ENCODE measurements at regions not wholly inside any gene's neighbourhood (a gene's known extent, or its start where the extent isn't known, plus 50 kb on each side); places are given as distances from the start of the nearest gene placed in this dataset.

DNA sequence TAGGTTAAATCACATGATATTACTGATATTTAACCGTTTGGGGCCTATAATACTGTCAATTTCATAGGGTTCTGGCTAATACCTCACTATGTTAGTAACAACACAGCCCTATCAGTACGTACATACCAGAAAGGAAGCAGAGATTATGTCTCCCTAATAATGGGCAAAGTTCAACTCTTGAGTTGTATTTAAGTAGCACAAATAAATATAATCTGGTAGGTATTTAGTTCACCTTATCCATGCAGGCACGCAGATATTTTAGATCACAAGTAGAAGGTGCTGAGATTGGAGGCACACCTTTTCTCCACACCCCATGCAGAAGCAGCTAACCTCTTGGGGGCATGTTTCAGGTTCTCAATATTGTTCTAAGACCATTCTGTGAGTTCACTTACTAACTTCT is 118.9 kb downstream of the IRS1 start:
- no peak for DNase-seq

DNA sequence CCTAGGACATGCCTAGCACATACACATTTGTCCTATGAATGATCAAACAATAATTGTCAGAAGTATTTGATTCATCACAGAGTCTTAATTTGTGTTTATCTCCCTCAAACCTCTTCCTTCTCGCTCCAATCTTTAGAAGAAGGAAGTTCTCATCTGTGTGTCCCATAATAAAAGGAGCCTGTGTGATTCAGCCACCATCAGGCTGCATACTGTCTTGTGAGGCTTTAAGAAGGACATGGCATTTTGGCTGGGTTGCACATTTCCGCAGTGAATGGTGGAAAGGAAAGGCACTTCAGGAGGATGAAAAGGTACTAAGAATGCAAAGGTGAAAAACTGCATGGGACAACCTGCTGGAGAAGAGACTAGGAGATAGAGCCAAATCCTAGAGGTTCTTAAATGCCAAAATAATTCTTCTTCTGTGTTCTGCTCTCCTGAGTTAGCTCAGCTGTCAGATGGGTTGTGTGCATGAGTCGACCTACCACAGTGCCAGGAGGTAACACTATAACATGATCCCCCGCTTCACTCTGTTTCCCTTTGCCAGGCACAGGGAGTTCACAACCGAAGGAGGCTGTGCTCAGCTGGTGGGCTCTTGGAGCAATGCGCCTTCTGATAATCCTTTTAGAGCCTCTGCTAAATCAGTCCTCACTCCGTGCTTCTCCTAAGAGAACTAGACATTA is 120.1 kb downstream of the IRS1 start:
- no peak for DNase-seq

DNA sequence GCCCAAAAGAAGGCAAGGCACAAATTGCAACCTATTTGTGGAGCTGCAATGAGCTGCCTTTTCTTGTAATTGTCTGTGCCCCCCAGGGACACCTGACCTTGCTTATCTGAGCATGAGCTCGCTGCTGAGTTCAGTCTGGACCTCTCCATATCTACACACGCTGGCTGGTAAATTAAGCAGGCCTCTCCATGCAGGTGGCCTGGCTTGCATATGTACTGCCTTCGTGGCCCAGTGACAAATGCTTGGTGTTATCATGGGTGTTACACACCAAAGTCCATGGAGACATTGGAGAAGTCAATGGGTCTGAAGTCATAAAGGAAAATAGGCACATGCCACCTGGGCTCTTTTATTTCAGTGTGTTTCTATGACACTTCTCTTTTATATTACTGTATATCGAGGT is 121.2 kb downstream of the IRS1 start:
- DNase-seq: no peak

DNA sequence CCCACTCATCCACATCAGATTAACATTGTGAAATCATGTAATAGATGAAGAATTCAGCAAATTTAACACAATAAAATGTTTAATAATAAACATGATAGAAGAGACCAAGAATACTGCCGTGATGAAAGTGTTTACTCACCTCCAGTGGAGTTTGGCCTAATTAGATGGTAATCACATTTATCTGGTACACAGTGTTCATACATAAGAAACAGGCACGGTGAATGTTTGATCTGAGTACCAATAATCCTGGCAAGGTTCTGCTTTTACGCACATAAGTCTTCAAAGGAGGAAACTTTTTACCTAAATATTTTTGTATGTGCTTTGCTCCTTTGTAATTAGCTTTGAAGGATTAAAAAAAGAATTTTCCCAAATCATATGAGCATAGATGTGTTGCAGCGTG is 122.5 kb downstream of the IRS1 start:
- no peak for DNase-seq

DNA sequence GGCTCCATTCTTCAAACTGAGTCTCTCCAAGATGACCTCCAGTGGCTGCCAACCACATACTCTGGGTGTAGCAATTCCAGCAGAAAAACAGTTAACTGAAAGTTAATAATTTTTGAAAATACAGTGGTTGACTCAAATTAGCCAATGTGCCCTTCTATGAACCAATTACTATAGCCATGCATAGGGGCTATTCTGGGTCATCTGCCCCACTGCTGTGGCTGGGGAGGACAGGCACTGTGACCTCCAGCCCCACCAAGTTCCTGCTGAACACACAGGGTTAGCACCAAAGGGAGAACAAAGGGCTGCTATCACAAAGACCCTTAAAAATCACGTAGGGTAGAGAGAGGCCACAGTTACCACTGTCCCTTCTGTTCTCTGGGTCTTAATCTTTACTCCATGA is 123.0 kb downstream of the IRS1 start:
- no peak for DNase-seq

DNA sequence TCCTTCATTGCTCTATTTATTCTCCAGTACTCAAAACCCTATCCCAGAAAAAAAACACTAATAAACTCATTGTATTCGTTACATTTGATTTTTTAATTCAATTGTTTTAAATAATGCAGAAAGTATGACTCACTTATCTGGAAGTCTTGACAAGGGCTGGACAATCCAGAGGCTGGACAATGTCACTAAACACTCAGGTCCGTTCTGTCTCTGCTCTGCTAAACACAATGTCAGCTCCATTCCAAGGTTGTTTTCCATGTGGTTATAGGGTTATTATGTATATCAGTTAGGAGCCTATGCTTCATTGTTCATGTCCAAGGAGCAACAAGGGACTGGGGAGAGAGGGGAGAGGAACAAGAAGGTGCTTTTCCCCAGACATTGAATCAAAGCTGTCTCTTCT is 125.5 kb downstream of the IRS1 start:
- no peak for DNase-seq

DNA sequence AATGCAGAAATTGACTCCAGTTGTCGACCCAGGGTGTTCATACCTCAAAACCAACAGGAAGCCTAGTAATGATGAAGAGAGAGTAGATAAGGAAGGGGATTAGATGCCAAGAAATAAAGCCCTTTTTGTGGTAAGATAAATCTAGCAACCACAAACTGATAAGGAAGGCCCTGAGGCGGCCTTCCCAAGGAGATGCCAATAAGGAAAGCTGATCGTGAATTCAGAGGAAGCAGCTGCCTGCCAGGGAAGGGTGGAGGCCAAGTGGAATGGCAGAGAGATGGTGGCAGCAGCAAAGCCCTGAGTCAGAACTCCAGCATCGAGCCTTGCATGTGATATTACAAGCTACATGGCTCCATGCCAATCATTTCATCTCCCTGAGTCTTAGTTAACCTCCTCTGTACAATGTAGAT is 126.3 kb downstream of the IRS1 start:
- no peak for DNase-seq

DNA sequence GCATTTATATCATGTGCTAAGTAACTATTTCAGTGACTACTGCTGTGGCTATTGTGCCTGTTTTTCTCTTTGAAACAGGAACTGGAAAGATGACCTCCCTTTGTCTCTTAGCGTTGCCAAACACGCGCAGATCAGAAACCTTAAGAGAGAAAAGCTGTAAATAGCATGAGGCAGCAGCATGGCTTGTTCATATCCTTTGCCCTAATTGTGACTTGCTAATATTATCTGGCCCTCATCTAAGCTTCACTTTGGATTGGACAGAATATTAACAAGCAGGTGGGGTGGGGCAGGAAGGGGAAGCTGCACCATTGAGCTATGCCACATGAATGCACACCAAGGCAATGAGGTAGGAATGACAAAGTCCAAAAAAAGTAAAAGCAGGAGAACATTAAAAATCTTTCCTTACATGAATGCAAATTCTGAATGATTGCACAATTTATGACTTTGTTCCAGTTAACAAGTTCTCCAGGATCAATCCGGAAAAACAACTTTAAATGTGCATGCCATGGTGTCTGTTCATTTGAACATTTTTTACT is 128.4 kb downstream of the IRS1 start:
- no peak for DNase-seq

DNA sequence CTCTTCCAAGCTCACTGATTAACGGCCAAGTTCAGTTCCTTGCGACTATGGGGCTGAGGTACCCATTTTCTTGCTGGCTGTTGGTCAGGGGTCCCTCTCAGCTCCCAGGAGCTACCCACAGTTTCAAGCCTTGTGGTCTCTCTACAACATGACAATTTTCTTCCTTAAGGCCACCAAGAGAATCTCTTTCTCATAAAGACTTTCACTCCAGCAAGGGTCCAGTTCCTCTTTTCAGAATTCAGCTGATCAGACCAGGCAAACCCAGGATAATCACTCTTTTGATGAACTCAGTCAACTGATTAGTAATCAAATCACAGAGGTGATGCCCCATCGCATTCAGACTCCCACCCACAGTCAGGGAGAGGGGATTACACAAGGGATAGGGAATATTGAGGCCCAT is 129.7 kb downstream of the IRS1 start:
- DNase-seq: no peak

DNA sequence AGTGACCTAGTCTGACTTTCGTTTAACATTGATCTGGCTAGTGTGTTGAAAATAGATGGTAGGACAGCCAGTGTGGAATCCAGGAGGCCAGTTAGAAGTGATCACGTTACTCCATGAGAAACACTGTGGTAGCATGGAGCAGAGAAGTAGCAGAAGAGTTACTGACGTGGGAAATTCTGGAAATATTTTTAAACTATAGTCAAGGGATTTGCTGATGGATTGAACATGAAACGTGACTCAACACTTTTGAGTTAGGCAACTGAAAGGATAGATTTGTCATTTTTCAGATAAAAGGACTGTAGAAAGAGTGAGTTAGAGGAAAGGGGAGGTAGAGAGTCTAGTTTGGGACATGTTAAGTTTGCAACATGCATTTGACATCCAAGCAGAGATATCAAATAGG is 130.4 kb downstream of the IRS1 start:
- DNase-seq: no peak

DNA sequence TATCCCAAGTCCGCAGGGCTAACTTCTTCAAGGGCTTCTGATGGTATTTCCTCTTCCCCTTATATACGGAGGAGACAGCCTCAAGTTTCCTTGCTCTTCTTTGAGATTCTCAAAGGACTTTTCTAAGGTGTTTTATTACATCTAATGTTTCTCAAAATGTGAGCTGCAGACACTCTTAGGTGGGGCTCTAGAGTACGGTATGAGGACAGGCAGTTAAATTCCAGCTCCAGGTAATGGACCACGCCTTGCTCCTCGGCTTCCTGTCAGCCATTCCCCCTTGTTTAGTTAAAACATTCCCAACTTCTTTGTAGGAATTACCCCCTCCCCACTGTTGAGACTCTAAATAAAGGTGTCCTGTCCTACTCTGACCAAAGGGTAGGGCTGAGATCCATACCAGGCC is 131.9 kb downstream of the IRS1 start:
- no peak for DNase-seq

DNA sequence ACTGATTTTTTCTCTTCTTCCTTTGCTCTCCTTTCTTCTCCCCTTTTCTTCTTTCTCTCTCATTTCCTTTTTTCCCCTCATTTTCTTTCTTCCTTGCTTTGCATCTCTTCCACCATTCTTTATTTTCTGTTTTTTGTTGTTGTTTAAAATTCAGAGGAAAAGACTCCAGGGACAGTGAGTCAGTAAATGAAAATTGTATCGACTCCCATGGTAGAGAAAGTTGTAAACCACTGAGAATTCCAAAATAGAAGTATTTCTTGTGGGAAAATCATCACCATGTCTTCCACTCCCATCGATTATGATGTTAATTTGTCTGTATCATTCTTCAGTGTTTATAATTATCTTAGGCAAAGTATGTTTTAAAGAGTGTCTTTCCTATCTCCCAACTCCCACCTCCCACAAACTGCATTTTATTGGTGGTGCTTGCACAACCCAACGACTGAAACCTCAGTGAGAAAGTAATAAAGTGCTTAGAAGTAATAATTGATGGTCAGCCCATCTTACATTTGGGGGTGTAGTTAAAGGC is 134.3 kb downstream of the IRS1 start:
- DNase-seq: no peak

DNA sequence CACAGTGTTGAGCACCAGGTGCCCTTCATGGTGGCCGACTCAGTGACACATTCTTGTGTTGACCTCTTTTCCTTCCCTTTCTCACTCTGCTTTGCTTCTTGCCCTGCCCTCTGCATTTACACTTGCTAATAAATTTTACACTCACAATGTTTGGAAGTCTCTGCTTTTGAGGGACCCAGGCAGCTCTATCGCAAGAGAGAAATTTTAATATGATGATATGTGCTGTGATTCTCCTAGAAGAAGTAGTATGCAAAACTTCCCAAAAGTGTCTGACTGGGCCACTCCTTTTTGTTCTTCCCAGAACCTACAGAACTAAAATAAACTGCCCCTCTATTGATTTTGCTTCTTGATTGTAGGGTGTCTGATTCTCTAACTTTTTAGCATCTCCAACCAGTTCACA is 135.0 kb downstream of the IRS1 start:
- DNase-seq: no peak

DNA sequence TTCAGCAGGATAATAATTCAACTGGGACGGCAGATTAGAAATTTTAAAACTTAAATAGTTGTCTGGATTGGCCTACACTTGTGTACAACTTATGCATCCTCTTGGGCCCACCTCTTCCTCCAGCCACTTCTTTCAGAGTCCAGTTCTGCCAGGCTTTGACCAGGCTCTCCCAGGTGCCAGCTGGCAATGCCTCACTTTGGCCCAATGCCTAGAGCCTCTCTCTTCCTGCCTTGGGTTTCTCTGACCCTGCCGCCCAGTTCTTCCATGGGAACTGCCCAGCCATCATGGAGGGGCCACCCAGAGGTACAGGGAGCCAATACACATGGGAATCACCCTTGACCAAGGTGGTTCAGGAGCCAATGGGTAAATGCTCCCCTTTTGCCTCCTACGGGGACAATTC is 135.5 kb downstream of the IRS1 start:
- DNase-seq: no peak

DNA sequence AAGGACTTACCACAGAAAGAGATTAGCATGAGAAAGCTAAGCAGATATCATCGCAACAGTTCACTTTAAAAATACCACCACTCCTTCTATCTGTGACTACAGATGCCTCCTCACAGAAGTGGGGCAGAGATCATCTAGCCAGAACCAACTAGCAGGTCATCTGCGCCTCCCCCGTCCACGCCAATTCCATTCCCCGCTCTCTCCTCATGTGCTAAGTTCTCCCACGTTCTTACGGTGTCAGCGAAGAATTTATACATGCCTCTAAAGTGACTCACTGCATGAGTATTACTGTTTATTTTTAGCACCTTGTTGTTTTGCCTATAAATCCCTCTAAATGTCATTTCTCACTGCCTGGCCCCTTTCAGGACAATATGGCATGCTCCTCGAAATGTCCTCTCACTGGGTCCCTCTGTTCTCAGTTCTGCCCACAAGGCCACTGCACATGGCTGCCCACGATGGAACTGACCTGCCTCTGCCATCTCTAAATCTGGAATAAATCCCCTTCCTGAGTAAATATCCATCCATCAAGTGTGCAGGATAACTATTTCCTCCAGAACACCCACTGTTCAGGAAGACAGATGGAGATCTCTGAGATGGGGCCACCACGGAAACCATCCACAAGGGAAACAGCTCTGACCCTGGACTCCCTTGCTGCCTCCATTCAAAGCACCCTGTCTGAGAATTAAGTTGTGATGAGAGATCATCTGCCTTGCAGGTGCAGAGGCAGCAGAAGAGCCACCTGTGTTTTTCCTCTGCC is 137.7 kb downstream of the IRS1 start:
- DNase-seq: no peak

DNA sequence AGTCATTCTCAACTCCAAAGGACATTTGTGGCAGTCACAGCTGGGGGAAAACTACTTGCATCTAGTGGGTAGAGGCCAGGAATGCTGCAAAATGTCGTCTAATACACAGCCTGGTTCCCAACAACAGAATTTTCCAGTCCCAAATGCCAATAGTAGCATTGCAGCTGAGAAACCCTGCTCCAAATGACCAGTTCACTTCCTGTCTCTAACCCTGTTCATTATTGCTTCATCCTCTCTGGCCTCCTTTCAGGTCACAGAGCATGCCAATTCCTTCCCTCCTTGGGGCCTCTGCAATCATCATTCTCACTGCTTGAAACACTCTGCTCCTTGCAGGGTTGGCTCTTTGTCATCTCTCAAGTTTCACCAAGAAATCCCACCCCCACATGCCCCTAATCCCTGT is 139.1 kb downstream of the IRS1 start:
- DNase-seq: no peak

DNA sequence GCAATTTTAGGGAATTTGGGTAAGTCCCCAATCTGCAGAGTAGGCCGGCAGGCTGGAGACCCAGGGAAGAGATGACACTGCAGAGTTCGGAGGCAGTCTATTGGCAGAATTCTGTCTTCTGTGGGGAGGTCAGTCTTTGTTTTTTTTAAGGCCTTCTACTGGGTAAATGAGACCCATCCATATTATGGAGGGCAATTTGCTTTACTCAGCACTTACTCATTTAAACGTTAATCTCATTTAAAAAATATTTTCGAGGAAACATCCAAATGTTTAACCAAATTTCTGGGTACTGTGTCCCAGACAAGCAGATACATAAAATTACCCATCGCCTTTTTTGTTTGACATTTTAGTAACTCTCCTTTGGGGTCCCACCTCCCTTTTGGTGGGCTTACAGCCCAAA is 139.5 kb downstream of the IRS1 start:
- DNase-seq: no peak

DNA sequence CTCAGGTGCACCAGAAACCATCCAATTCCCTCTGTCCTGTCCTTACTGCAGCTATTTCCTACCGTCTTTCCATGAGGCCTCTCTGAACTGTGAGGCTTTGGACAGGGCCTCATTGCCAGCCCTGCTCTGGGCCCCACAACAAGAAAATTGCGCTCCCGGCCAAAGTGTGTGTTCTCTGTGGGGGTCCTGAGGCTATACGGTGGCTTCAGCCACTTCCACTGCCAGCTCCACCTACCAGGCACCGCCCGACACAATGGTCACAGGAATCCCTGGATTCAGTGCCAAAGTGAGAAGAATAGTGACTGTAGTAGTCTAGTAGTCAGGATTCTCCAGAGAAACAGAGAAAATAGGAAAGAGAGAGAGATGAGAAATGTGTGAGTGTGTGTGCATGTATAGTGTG is 140.2 kb downstream of the IRS1 start:
- no peak for DNase-seq

DNA sequence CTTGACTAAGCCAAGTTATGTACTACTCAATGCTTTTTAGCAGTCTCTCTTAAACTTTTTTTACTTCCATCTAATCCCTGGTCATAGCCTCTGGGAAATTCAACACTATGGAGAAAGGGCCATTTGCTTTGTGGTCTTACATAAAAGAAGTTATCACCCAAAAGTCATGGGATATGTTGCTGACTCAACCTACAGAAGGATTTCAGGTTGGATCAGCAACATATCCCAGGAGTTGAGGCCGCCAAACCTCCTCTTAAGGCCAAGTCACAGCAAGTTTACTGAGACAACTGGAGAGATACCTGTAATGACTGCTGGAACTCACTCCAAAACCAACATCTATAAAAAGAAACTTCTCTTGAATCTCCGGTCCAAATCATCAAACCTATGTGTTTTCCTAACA is 141.1 kb downstream of the IRS1 start:
- DNase-seq: no peak

DNA sequence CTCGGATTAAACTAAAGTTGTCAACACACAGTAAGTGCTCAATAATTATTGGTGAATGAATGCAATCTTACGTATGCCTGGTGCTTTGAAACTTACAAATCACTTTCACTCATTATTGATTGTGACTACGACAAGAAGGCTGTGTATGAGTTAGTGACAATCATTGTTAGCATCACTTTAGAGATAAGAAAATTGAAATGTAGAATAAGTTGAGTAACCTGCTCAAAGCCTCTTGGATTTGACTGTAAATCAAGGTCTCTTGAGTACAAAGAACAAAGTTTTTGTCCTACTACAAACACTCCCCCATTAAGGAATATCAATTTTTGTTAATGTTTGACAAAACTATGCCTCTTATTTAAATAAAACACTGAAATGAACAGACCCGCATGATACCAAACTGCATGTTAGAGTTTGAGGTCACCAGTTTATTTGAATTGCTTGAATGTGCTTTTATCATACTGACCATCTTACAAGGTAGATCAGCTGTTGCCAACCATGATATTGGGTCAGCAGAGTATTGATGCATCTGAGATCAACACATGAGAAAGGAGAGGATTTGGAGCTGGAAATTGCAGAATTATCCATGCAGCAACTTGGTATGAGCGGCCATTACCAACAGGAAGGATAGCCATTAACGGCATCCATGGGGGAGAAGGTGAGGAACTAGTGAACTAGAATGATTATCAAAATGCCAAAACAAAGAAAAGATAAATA is 142.1 kb downstream of the IRS1 start:
- DNase-seq: no peak

DNA sequence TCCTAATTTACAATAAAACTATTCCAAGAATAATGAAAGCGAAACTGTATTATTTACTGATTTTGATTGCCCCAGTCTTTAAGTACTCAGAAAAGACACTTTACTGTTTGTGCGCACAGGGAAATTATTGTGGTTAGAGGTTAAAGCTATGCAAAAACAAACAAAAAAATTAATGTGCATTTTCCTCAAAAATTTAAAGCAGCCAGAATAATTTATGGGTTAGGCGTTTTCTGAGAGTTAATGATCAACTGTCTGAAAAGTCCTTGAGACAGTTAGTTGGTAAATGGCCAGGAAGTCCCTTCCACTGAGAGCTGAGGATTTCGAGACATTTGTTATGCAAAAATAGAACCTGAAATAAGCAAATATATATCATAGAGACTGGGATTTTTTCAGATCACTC is 143.3 kb downstream of the IRS1 start:
- DNase-seq: no peak

DNA sequence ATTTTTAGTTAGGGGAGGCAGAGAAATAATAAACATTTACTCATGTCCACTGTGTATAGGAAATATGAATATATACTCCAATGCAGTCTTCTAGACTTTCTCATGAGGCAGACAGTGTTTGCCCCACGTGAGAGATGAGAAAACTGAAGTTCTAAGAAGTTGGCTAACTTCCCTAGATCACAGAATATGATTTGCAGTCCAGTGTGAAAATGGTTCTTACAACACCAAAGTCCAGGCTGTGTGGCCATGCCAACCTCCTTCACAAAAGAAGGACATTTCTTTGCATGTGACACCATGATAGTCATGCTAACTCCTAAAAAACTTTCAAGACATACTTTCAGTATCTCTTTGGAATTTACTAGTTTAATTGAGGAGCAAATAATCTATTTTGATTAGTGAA is 143.7 kb downstream of the IRS1 start:
- DNase-seq: no peak

DNA sequence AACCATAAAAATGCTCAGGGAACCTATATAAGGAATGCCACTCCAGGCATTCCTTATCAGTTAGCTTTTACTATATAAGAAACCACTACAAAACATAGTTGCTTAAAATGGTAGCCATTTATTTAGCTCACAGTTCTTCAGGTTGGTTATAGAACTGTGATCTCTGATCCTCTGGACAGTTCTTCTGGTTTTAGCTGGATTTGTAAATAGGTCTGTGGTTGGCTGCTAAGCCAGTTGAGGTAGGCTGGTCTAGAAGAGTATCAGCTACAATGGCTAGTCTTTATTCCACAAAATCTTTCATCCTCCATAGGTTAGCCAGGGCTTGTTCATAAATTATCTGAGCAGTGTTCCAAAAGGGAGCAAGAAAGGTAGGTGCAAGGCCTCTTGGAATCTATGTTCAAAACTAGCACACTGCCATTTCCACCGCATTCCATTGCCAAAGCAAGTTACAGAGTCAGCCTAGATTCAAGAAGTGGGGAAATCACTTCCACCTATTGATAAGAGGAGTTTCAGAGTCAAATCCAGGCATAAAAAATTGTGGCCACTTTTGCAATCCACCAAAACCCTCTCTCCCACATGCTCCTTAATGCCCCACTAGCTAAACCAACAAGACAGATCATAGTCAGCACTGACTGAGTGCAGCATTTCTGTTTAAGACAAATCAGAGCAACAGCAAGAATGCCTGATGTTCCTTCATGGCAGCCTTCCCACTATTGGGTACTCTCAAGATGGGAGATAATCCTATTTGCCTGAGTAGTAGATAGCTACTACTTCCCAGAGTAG is 146.4 kb downstream of the IRS1 start:
- no peak for DNase-seq

All from activated naive CD4-positive, alpha-beta T cell (primary cell).